ENCODE measurements at regions not wholly inside any gene's neighbourhood (a gene's known extent, or its start where the extent isn't known, plus 50 kb on each side); places are given as distances from the start of the nearest gene placed in this dataset.

DNA sequence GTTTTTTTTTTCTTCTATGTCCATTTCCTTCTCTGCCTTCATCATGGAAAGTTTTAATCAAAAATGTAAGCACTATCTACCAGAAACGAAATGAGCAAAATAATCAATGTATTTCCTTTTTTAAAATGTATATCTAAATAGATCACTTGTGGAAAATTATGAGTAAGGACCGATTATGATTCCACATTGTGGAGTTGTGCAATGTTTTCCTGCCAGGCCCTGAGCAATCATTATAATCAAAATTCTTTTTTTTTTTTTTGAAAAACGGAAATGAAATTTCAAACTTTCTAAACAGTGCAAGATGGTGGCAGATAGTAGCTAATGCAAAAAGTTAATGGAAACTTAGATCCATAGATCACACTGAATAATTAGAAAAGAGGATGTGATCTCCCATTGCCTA lies 1074.6 kb upstream of the TMEM132C start:
- Histone ChIP-seq H3K36me3 (ENCODE audit: control insufficient read depth in 2 of 4, insufficient read depth in 4 of 4, low read length in 3 of 4) (no peaks in the 10 kb centered on the region), H2AFZ (ENCODE audit: low read length) (no peak overlapping the region), H3K4me3 (ENCODE audit: extremely low read depth in 1 of 4, insufficient read depth in 2 of 4, low read depth in 3 of 4, low read length in 4 of 4) (no peak overlapping the region), H2BK20ac (ENCODE audit: low read length) (no peak overlapping the region), H3K9ac (replicated peaks in 1 of 4; ENCODE audit: extremely low read depth in 1 of 4, low read depth in 3 of 4, low read length in 3 of 4) (no peak overlapping the region), H2BK5ac (ENCODE audit: low read depth, low read length) (no peak overlapping the region), H3K18ac (ENCODE audit: extremely low read depth, low read length) (no peak overlapping the region), H3K9me3 (ENCODE audit: insufficient read depth in 2 of 2, low read depth in 1 of 2, low read length in 1 of 2) (no peaks in the 10 kb centered on the region), H4K8ac (ENCODE audit: extremely low read depth, insufficient read depth, low read length) (no peak overlapping the region), H4K91ac (replicated peaks; ENCODE audit: insufficient read length, low read length) (no peak overlapping the region), H4K20me1 (replicated peaks in 1 of 2; ENCODE audit: control insufficient read depth in 1 of 2, insufficient read depth in 2 of 2, low read length in 2 of 2) (no peaks in the 10 kb centered on the region), H3K4me2 (ENCODE audit: insufficient read depth in 1 of 2, low read depth in 2 of 2, low read length in 2 of 2) (no peak overlapping the region), H3K56ac (replicated peaks; ENCODE audit: insufficient read length, low read depth, low read length) (no peak overlapping the region), H3K4me1 (replicated peaks in 1 of 4; ENCODE audit: control insufficient read depth in 3 of 4, insufficient read depth in 4 of 4, low read length in 3 of 4) (no peaks in the 10 kb centered on the region), H3K79me2 (ENCODE audit: control insufficient read depth in 1 of 2, insufficient read depth in 2 of 2, low read length in 2 of 2) (no peaks in the 10 kb centered on the region), H4K5ac (ENCODE audit: insufficient read length, low read depth, low read length) (no peak overlapping the region), H3K79me1 (ENCODE audit: low read depth, low read length) (no peaks in the 10 kb centered on the region), H3K23me2 (ENCODE audit: low read depth, low read length) (no peaks in the 10 kb centered on the region), H2BK12ac (ENCODE audit: low read depth, low read length) (no peak overlapping the region), H3K27me3 (replicated peaks in 1 of 4; ENCODE audit: control insufficient read depth in 3 of 4, extremely low read depth in 1 of 4, insufficient read depth in 3 of 4, low read length in 3 of 4) (no peaks in the 10 kb centered on the region), H2BK15ac (ENCODE audit: low read length) (no peak overlapping the region), H3K23ac (ENCODE audit: insufficient read length) (no peak overlapping the region), H3K14ac (ENCODE audit: insufficient read length) (no peak overlapping the region), H3K4ac (replicated peaks; ENCODE audit: insufficient read length, low read depth, low read length) (no peak overlapping the region), H2AK5ac (ENCODE audit: low read depth, low read length) (no peak overlapping the region), H3K27ac (ENCODE audit: low read depth, low read length) (no peak overlapping the region), H2BK120ac (replicated peaks; ENCODE audit: low read depth, low read length) (no peak overlapping the region)
- FAIRE-seq = no peak
- 90% methylated on average over 3 of the region's 3 CpGs; no CpG with 5 or more reads in 1 of the 2 experiments for WGBS, 2 experiments (ENCODE audit: extremely low coverage in 1 of 2, insufficient coverage in 1 of 2, insufficient read length in 1 of 2, insufficient replicate concordance in 2 of 2, low coverage in 1 of 2, low lambda C conversion rate in 2 of 2, missing lambda C conversion rate in 1 of 2)
- DNase-seq (ENCODE audit: low read depth in 1 of 2, low spot score in 2 of 2) = no peak
- ChIA-PET CTCF (ENCODE audit: partially characterized antibody) (interaction anchor here (0.6 to 1.6 kb wide), 3 partner anchors 10 to 488 kb away, joined by 3 read pairs; no protein-coding TSS in a partner anchor), POLR2A (ENCODE audit: partially characterized antibody) (no interaction called here)
- TF ChIP-seq EZH2 (IDR thresholded peaks at IDR 0.05; ENCODE audit: low read depth, low read length, severe bottlenecking) (no peak), RBBP5 (IDR thresholded peaks at IDR 0.05; ENCODE audit: borderline replicate concordance, low read depth, low read length) (no peak), KDM4A (IDR thresholded peaks at IDR 0.05; ENCODE audit: low read depth, low read length, severe bottlenecking) (no peak), SIN3A (conservative IDR thresholded peaks at IDR 0.05 in 1 of 2, IDR thresholded peaks at IDR 0.05 in 1 of 2; ENCODE audit: low read depth in 1 of 2, low read length in 2 of 2) (no peak), KDM1A (IDR thresholded peaks at IDR 0.05; ENCODE audit: borderline replicate concordance, low read length) (no peak)
